NCI-H2227 treated with DMSO at 0.1 percent for 48 hours (cell line): ENCODE measurements at regions not wholly inside any gene's neighbourhood (a gene's known extent, or its start where the extent isn't known, plus 50 kb on each side); places are given as distances from the start of the nearest gene placed in this dataset.

Experiments
- DNase-seq: peaks from one replicate; lab custom pipeline; 2025; lab: John Stamatoyannopoulos, UW

GRCh38 chr5:156147261-156147943 lies 179.6 kb upstream of the SGCD start:
- no peak for DNase-seq

DNA sequence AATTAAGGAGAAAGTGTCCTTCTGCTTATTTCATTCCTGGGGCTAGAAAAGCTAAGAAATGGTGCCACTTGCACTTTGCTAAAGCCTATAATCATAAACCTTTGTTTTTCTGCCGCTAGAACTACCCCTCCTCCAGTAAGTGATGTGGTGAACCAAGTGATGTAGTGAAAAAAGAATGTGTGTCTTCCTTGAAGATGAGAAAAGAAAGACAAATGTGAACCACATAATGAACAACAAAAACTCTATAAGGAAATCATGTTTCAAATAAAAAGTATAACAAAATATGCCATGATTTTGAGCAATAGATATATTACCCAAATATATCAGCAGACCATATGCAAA lies 179.0 kb upstream of the SGCD start:
- peak; percentile 32 for DNase-seq

GRCh38 chr5:156148301-156148700 lies 178.7 kb upstream of the SGCD start:
- DNase-seq = no peak

- peak; percentile 44 for DNase-seq
These were observed 177.8 kb upstream of the SGCD start for GRCh38 chr5:156149213-156149612.

DNA sequence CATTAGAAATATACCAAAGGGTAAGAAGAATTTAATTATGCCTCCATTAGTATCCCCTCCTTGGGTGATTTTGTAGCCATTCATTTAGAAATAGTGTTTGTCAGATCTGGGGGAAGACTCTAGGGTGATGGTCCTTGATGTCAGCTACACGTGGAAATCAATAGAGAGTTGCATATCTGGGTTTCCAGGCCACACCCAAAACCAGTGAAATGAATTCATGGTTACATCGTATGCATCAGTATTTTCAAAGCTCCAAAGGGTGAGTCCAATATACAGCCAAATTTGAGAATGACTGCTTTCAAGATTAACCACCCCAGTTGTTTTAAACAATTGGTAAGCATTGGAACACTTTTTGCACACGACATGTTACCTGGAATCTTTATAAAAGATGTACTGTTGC lies 173.4 kb upstream of the SGCD start:
- no peak for DNase-seq

DNA sequence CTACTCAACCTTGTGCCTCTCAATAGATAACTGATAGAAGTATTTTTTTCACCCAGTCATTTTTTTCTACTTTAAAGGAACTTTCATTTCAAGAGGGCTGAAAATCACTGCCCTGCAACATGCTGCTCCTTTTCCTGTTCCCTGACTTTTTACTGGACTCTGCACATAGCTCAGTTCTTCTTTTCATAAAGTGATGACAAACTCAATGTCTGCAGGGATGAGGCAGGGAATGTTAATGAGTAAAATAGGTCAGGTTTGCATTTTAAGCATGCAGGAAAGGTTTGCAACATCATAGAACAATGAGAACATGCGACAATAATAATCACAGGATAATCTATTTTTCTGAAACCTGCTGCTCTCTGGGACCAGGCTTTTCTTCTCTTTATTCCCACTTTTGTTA lies 172.2 kb upstream of the SGCD start:
- no peak for DNase-seq

- no peak for DNase-seq
These were observed 171.4 kb upstream of the SGCD start for GRCh38 chr5:156155598-156155997.

DNA sequence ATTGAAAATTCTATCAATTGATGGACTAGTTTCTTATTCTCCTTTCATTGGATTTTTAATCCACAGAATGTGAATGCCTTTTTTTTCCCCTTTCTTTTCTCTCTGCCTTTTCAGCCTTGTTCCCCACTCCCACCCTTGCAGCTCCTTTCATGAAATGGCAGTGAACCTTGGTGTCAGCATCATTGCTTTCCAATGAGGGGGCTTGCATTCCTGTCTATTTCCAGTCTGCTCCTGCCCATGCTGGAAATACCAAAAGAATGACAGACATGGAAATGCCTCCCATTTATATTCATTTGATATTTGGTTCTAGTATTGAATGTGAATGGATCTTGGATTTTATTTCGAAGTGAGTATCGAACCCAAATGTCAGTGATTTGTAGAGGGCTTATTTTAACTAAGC lies 162.7 kb upstream of the SGCD start:
- DNase-seq = no peak

DNA sequence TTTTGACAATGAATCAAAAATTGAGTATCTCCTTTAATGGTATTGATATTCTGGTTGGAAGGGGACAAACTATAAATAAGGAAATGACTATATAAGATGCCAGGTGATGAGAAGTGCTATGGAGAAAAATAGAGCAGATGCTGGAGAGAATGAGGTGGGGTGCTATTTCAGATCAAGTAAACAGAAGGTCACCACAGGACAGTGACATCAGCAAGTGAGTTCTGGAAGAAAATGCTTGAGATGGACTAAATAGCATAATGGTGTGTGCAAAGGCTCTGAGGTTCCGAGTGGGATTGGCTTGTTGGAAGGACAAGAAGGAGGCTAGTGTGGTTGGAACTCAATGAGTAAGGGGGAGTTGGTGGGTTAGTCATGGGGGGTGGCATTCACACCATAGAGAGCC lies 157.5 kb upstream of the SGCD start:
- no peak for DNase-seq

DNA sequence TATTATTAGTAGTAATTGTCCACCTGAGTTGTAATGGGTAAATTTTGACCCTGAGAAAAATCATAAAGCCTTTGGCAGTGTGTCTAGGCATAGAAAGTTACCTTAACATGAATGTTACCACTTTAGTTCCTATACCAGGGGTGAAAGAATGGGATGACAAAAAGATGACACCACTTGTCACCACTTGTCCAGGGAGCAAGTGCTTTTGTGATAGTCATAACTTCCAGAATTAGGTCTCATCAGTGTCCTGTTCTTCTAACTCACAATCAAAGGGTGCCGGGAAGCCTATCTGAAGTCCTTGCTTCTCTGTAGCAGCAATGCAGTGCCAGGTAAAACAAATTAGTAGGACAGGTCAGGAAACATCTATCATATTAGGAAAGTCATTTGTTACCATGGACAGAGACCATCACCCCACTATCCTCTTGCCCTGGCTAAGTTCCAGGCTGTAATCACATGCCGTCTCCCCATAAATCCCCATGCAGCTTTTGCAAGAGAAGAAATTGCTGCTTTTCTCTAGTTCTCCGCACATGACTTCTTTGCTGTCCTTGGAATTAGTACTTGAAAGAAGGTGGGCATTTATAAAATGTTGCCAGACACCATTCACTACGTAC lies 156.5 kb upstream of the SGCD start:
- DNase-seq = no peak

DNA sequence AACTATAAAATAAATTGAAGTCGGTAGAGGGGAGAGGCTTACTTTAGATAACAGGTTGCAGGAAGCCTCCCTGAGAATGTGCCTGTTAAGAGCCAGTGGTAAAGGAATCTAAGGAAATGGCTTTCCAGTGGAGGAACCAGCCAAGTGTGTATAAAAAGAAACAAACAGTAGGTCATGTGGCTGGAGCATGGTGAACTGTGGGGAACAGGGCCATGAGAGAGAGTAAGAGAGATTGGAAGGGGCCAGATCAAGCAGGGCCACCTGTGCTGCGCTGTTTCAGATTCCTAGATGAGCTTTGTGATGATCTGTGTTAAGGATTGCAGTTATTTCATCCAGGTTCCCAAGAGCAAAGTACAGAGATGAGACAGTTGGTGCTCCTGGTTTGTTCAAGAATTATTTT lies 152.7 kb upstream of the SGCD start:
- no peak for DNase-seq

GRCh38 chr5:156178117-156178516 lies 148.8 kb upstream of the SGCD start:
- DNase-seq = peak; percentile 33

DNA sequence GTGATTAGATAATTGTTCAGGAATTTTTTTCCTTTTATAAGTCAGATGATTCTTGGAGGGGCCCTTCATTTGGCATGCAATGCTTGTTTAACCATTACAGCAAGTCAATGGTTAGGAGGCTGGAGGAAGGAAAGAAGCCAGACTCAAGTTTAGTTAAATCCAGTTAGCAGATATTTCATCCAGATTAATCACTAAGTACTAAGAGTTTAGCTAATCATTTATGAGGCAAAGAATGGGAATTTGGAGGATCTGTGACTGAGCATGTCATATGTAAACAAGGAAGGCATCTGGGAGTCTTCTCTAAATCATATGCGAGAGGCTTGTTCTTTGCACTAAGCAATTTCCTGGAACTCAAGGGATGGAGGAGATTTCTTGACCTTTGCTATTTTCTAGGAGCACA lies 145.3 kb upstream of the SGCD start:
- DNase-seq = no peak

- no peak for DNase-seq
These were observed 144.6 kb upstream of the SGCD start for GRCh38 chr5:156182174-156182967.

DNA sequence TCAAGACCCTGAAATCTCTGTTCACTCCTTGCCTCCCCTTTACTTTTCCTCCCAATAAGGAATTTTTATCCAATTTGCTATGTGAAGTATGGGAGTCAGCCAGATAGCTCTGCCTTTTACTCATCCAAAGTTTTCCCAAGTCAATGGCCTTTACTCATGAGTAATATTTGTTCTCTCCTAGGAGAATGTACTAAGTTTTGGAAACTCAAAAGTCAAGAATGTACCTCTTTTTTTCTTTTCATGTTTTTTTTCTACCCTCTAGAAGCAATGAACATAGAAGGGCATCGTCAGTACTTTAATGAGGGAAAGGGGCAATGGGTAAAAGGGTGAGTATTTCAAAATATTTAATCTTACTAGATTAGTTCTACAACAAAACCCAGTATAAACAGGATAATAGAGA lies 140.2 kb upstream of the SGCD start:
- DNase-seq = no peak

GRCh38 chr5:156188016-156188415 lies 138.9 kb upstream of the SGCD start:
- DNase-seq = no peak

DNA sequence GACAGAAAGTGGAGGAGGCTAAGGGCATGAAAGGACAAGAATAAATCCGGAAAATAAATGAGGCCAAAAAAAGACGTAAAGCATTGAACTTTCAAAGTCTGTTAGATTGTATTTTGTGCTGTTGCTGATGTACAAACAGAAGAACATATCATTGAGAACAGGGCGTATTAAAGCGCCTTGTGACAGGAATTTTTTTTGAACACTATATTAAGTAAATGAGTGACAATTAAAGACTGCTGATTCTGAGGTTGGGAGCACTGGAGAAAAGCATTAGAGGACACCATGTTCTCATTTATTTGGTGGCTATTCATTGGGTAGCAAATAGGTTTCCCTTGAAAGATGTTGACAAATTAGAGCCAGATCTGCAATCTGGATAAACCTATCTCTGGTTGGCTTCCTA lies 137.3 kb upstream of the SGCD start:
- no peak for DNase-seq

DNA sequence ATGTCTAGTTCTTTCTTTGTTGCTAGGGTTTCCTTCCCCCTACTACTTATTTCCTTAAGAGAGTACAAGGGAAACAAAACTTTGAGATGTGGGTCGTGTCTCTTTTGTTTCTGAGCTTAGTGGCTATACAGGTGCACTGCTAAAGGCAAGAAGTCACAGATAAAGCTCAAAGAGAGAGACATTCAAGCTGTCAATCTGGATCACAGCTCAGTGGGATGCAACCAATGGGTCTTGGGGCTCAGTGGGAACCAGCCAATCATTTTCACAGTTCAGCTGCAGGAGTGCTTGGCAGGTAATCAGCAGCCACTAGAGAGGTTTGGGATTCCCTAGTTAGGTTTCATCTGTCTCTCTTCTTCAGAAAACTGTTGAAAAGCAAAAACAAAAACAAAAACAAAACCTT lies 135.4 kb upstream of the SGCD start:
- DNase-seq = no peak

GRCh38 chr5:156197042-156197635 lies 129.8 kb upstream of the SGCD start:
- DNase-seq = no peak

DNA sequence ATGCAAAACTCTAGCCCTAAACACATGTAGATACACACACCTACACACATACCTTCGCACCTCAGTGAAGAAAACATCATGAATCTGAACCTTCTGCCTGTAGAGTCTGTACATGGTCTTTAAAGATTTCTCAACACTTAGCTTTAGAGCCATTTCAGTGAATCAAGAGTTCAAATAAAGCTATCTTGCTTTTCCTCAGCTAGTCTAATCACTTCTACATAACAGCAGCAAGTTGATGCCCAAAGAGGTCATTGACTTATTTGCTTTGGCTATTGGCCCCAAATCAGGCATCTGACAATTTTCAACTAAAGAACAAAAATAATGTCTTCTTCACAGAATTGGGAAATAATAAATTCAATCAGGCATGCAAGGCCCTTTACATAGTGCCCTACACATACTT lies 127.9 kb upstream of the SGCD start:
- no peak for DNase-seq

DNA sequence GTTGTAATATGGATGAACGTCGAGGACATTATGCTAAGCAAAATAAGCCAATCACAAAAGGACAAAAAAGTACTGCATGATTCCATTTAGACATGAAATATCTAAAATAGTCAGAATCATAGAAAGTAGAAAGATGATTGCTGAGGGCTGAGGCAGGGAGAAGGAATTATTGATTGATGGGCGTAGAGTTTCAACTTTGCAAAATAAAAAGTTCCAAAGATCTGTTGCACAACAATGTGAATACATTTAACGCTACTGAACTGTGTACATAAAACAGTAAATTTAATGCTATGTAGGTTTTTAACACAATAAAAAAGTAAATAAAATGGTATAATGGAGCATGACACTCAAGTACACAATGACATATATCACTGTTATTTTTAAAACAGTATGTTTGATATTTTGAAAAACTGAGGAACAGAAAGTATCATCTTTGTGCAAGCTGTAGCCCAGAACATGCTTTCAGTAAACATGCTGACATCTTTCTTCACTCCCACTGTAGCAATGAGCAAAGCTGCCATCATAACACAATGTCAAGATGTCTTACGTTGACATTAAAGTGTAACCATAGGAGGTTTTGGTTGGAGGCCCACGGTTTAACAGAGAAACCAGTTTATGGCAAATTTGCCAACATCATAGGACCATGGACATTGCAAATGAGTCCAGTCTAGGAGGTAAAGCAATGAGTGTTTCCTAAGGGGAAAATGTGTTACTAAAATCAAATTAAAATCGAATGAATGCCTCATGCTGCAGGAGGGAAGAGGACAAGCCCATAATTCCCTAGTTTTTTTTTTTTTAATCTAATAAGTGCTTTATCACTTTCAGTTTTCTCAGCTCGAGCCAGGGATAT lies 125.8 kb upstream of the SGCD start:
- no peak for DNase-seq

DNA sequence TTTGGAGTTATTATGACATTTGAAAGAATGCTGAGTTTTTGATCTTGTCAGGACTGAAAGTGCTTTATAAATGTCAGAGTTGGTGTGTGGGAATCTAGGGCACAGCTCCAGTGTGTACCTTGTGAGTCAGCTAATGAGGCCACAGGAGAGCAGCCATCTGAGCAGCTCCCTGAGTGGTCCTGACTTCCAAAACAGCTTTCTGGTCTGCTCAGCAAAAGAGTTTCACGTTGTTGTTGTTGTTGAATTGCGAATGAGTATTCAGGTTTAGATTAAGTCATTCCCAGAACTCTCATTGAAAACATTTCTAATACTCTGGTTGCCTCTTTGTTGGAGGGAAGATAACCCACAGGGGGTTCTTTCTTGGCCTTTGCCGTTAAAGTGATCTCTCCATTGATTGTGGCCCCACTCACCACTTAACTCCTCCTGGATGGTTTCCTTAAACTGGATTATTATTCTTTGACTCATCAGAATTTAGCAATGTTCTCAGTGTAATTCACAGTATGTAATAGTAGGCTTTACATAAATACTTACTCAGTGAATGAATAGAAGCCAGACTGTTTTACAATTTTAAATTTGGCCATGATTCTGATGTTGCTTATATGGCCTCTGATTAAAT lies 125.1 kb upstream of the SGCD start:
- DNase-seq = peak; percentile 41
